H9 (cell line): ENCODE measurements at regions not wholly inside any gene's neighbourhood (a gene's known extent, or its start where the extent isn't known, plus 50 kb on each side); places are given as distances from the start of the nearest gene placed in this dataset.

ENCODE experiments used
- DNase-seq: peaks from one replicate; pipeline ENCODE4 v3.0.0-alpha.2; 2017
- H2AFZ ChIP-seq: one replicate; pipeline ENCODE4 v1.6.1; 2013; ENCODE audit warnings: mild to moderate bottlenecking, low read length, control low read depth, moderate library complexity
- H2AK5ac ChIP-seq: 2 replicates; pipeline ENCODE4 v1.6.1; 2013; ENCODE audit warnings: low read length, control low read depth, mixed read lengths; ENCODE audit not compliant: insufficient read length
- H2BK120ac ChIP-seq: one replicate; pipeline ENCODE4 v1.6.1; 2013; ENCODE audit warnings: low read depth, mild to moderate bottlenecking, low read length, control low read depth, inconsistent platforms; ENCODE audit not compliant: poor library complexity, severe bottlenecking
- H2BK12ac ChIP-seq: 2 replicates; pipeline ENCODE4 v1.6.1; 2013; ENCODE audit warnings: low read length, control low read depth, mixed read lengths, low read depth; ENCODE audit not compliant: insufficient read length
- H2BK15ac ChIP-seq: 2 replicates; pipeline ENCODE4 v1.6.1; 2013; ENCODE audit warnings: low read depth, low read length, control low read depth
- H2BK20ac ChIP-seq: one replicate; pipeline ENCODE4 v1.6.1; 2013; ENCODE audit warnings: low read depth, mild to moderate bottlenecking, low read length, control low read depth, inconsistent platforms; ENCODE audit not compliant: poor library complexity, severe bottlenecking
- H2BK5ac ChIP-seq: 2 replicates; pipeline ENCODE4 v1.6.1; 2013; ENCODE audit warnings: low read length, control low read depth, mixed read lengths; ENCODE audit not compliant: insufficient read length
- H3K14ac ChIP-seq: 2 replicates; pipeline ENCODE4 v1.6.1; 2013; ENCODE audit warnings: low read length, control low read depth; ENCODE audit not compliant: insufficient read depth
- H3K18ac ChIP-seq: 2 replicates; pipeline ENCODE4 v1.6.1; 2013; ENCODE audit warnings: low read depth, mild to moderate bottlenecking, mixed read lengths, low read length, control low read depth; ENCODE audit not compliant: insufficient read length
- H3K23ac ChIP-seq: 2 replicates; pipeline ENCODE4 v1.6.1; 2013; ENCODE audit warnings: low read length, control low read depth, mixed read lengths, low read depth; ENCODE audit not compliant: insufficient read length
- H3K23me2 ChIP-seq: 2 replicates; pipeline ENCODE4 v1.6.1; 2013; ENCODE audit warnings: low read depth, mild to moderate bottlenecking, mixed read lengths, low read length, control low read depth; ENCODE audit not compliant: insufficient read length, poor library complexity, severe bottlenecking
- H3K27ac ChIP-seq: 2 replicates; pipeline ENCODE4 v1.5.1; 2013; ENCODE audit warnings: low read length, control low read depth, mixed read lengths, low read depth; ENCODE audit not compliant: insufficient read length
- H3K27me3 ChIP-seq: 2 replicates; pipeline ENCODE4 v1.6.1; 2013; ENCODE audit warnings: low read length, control low read depth, inconsistent platforms; ENCODE audit not compliant: insufficient read depth
- H3K4ac ChIP-seq: 2 replicates; pipeline ENCODE4 v1.6.1; 2013; ENCODE audit warnings: low read depth, mild to moderate bottlenecking, control low read depth, inconsistent platforms, low read length, moderate library complexity
- H3K4me1 ChIP-seq: 2 replicates; pipeline ENCODE4 v1.6.1; 2013; ENCODE audit warnings: low read length, control low read depth, inconsistent platforms; ENCODE audit not compliant: insufficient read depth
- H3K4me2 ChIP-seq: 2 replicates; pipeline ENCODE4 v1.6.1; 2013; ENCODE audit warnings: low read length, control low read depth, mixed read lengths; ENCODE audit not compliant: insufficient read length, insufficient read depth
- H3K56ac ChIP-seq: 2 replicates; pipeline ENCODE4 v1.6.1; 2013; ENCODE audit warnings: low read depth, mild to moderate bottlenecking, mixed read lengths, low read length, control low read depth; ENCODE audit not compliant: insufficient read length
- H3K79me1 ChIP-seq: 2 replicates; pipeline ENCODE4 v1.6.1; 2013; ENCODE audit warnings: low read depth, mild to moderate bottlenecking, moderate library complexity, low read length, control low read depth, inconsistent platforms; ENCODE audit not compliant: insufficient read depth, poor library complexity, severe bottlenecking
- H3K79me2 ChIP-seq: 2 replicates; pipeline ENCODE4 v1.6.1; 2013; ENCODE audit warnings: low read length, control low read depth, inconsistent platforms; ENCODE audit not compliant: insufficient read depth
- H3K9ac ChIP-seq: 2 replicates; pipeline ENCODE4 v1.6.1; 2013; ENCODE audit warnings: low read length, control low read depth, mixed read lengths; ENCODE audit not compliant: insufficient read length; ENCODE audit errors: extremely low read depth
- H3K9me3 ChIP-seq: one replicate; pipeline ENCODE4 v1.6.1; 2013; ENCODE audit warnings: low read depth, low read length, inconsistent platforms; ENCODE audit not compliant: control insufficient read depth
- H3T11ph ChIP-seq: one replicate; pipeline ENCODE4 v1.6.1; 2013; ENCODE audit warnings: mild to moderate bottlenecking, low read length, control low read depth, inconsistent platforms
- H4K20me1 ChIP-seq: one replicate; pipeline ENCODE4 v1.6.1; 2013; ENCODE audit not compliant: control insufficient read depth, insufficient read length, insufficient read depth
- H4K5ac ChIP-seq: 2 replicates; pipeline ENCODE4 v1.6.1; 2013; ENCODE audit warnings: low read depth, mild to moderate bottlenecking, mixed read lengths, low read length, control low read depth; ENCODE audit not compliant: insufficient read length
- H4K8ac ChIP-seq: replicated peaks from 2 replicates; pipeline ENCODE4 v1.6.1; 2013; ENCODE audit warnings: low read length, control low read depth, mixed read lengths, low read depth; ENCODE audit not compliant: insufficient read length
- H4K91ac ChIP-seq: 2 replicates; pipeline ENCODE4 v1.6.1; 2013; ENCODE audit warnings: low read depth, mild to moderate bottlenecking, moderate library complexity, mixed read lengths, low read length, control low read depth; ENCODE audit not compliant: insufficient read length
- H3K27ac Mint-ChIP-seq, 3 experiments: 2 replicates in 2 of 3; 3 replicates in 1 of 3; pipeline ENCODE4 v1.8.0; 2020 to 2021; ENCODE audit warnings: mixed read lengths in 3 of 3, mild to moderate bottlenecking in 1 of 3, moderate library complexity in 1 of 3
- H3K27me3 Mint-ChIP-seq: 2 replicates; pipeline ENCODE4 v1.8.0; 2021; ENCODE audit warnings: low read depth, mild to moderate bottlenecking, moderate library complexity, mixed read lengths
- H3K36me3 Mint-ChIP-seq, 3 experiments: 2 replicates in 2 of 3; 3 replicates in 1 of 3; pipeline ENCODE4 v1.8.0; 2020 to 2021; ENCODE audit warnings: low read depth in 3 of 3, mixed read lengths in 3 of 3; ENCODE audit not compliant: insufficient read depth in 1 of 3
- H3K4me1 Mint-ChIP-seq, 2 experiments: 2 replicates each; pipeline ENCODE4 v1.8.0; 2020; ENCODE audit warnings: mixed read lengths in 2 of 2
- H3K4me3 Mint-ChIP-seq, 2 experiments: 2 replicates in 1 of 2; 3 replicates in 1 of 2; pipeline ENCODE4 v1.8.0; 2020 to 2021; ENCODE audit warnings: mild to moderate bottlenecking in 2 of 2, mixed read lengths in 2 of 2, moderate library complexity in 1 of 2
- H3K9me3 Mint-ChIP-seq, 2 experiments: 2 replicates in 1 of 2; 3 replicates in 1 of 2; pipeline ENCODE4 v1.8.0; 2020; ENCODE audit warnings: mild to moderate bottlenecking in 2 of 2, mixed read lengths in 2 of 2, moderate library complexity in 1 of 2
- WGBS: extraction: QIAGEN DNeasy Blood & Tissue Kit; methylation state at CpG from one replicate; pipeline ENCODE4 v1.1.7; 2013; ENCODE audit warnings: missing lambda C conversion rate, low lambda C conversion rate, mixed read lengths; ENCODE audit not compliant: insufficient read length; ENCODE audit errors: extremely low coverage; 5-methylcytosine and 5-hydroxymethylcytosine counted together
- TF ChIP-seq, protein P1 (sequence below): fragments of 200-600 bp; sonication (generic); conservative IDR thresholded peaks from 3 replicates; pipeline ENCODE4 v1.8.0; 2021; ENCODE audit warnings: antibody characterized with exemption, mild to moderate bottlenecking

DNA sequence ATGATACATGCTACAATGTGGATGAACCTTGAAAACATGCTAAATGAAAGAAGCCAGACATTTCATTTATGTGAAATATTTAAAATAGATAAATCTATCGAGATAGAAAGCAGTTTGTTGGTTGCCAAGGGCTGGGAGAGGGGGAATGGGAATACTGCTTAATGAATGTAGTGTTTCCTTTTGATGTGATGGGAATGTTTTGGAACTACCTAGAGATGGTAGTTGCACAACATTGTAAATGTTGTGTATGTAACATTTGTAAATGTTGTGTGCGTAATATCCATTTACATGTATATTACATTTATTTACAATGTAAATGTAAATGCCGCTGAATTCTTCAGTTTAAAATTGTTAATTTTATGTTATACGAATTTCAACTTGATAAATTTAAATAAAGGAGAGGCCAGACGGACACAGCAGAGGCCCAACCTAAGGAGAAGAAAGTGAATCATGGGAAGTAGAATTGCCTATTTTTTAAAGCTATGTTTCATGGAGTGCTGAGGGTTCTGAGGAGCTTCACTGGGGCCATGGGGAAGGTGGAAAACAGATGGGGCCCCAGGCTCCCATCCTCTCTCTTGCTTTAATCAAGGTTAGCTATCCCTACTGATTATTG, 60.0 kb upstream of the TEX13D start:
- no peaks in the 10 kb centered on the region; a peak in 1 of 7 replicates for H3K36me3 Mint-ChIP-seq
- WGBS = no CpG with 5 or more reads among the region's 5 CpGs
- Histone ChIP-seq H3K79me1 (no peaks in the 10 kb centered on the region), H3K27me3 (no peaks in the 10 kb centered on the region), H2BK20ac (no peak overlapping the region), H3K9me3 (peaks cover 20% of the 10 kb centered on the region), H3K9ac (no peak overlapping the region), H3K23me2 (no peaks in the 10 kb centered on the region), H3K23ac (no peak overlapping the region), H3K4ac (no peak overlapping the region), H3T11ph (no peak overlapping the region), H3K56ac (no peak overlapping the region), H4K8ac (no peak overlapping the region), H3K4me1 (no peaks in the 10 kb centered on the region), H3K79me2 (no peaks in the 10 kb centered on the region), H2AK5ac (no peak overlapping the region), H2BK15ac (no peak overlapping the region), H4K5ac (no peak overlapping the region), H2AFZ (no peak overlapping the region), H2BK12ac (no peak overlapping the region), H3K27ac (no peak overlapping the region), H2BK120ac (no peak overlapping the region), H3K4me2 (no peak overlapping the region), H3K18ac (no peak overlapping the region), H2BK5ac (no peak overlapping the region), H4K91ac (no peak overlapping the region), H3K14ac (no peak overlapping the region), H4K20me1 (no peaks in the 10 kb centered on the region)
- no peak overlapping the region for H3K4me3 Mint-ChIP-seq
- H3K4me1 Mint-ChIP-seq = peaks cover 7 to 13% of the 10 kb centered on the region in 2 experiments
- peaks cover 2 to 12% of the 10 kb centered on the region in 2 experiments for H3K9me3 Mint-ChIP-seq
- TF ChIP-seq, protein P1, sequence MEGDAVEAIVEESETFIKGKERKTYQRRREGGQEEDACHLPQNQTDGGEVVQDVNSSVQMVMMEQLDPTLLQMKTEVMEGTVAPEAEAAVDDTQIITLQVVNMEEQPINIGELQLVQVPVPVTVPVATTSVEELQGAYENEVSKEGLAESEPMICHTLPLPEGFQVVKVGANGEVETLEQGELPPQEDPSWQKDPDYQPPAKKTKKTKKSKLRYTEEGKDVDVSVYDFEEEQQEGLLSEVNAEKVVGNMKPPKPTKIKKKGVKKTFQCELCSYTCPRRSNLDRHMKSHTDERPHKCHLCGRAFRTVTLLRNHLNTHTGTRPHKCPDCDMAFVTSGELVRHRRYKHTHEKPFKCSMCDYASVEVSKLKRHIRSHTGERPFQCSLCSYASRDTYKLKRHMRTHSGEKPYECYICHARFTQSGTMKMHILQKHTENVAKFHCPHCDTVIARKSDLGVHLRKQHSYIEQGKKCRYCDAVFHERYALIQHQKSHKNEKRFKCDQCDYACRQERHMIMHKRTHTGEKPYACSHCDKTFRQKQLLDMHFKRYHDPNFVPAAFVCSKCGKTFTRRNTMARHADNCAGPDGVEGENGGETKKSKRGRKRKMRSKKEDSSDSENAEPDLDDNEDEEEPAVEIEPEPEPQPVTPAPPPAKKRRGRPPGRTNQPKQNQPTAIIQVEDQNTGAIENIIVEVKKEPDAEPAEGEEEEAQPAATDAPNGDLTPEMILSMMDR = no peak
- H3K27ac Mint-ChIP-seq = no peak overlapping the region
- DNase-seq = no peak
- no peaks in the 10 kb centered on the region; the same call in 1 of the 2 replicates for H3K27me3 Mint-ChIP-seq
